IMR-90 (cell line): ENCODE measurements at regions not wholly inside any gene's neighbourhood (a gene's known extent, or its start where the extent isn't known, plus 50 kb on each side); places are given as distances from the start of the nearest gene placed in this dataset.

Source experiments
- POLR2A ChIP-seq: IDR thresholded peaks from 2 replicates; pipeline ENCODE4 v1.6.1; 2012; ENCODE audit warnings: mild to moderate bottlenecking, low read depth, low read length
- RCOR1 ChIP-seq: IDR thresholded peaks from 2 replicates; pipeline ENCODE4 v1.6.1; 2012; ENCODE audit warnings: mild to moderate bottlenecking, low read length, improper control_type of control experiment; ENCODE audit not compliant: insufficient replicate concordance
- TF ChIP-seq, protein P1 (sequence below): conservative IDR thresholded peaks from 2 replicates; pipeline ENCODE4 v1.5.1; 2012; ENCODE audit warnings: mild to moderate bottlenecking, low read depth, low read length, improper control_type of control experiment

DNA sequence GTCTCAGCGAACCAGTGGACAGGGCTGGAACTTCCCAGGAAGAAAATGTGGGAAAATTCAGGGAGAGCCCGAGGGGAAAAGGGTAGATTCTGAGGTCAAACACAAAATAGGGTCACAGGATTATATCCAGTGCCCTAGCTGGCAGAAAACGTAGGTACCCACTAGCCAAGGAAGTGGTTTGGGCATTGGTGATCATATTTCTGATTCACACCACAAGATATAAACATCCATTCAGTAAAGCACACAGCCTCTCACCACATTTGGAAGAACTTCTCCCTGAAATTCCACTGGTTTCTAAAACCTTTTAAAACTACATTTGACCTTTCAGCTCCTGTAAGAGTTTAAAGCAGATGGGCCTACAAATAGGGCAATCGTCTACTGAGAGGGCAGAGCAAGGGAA, 186.9 kb downstream of the TTC32 start:
- TF ChIP-seq, protein P1, sequence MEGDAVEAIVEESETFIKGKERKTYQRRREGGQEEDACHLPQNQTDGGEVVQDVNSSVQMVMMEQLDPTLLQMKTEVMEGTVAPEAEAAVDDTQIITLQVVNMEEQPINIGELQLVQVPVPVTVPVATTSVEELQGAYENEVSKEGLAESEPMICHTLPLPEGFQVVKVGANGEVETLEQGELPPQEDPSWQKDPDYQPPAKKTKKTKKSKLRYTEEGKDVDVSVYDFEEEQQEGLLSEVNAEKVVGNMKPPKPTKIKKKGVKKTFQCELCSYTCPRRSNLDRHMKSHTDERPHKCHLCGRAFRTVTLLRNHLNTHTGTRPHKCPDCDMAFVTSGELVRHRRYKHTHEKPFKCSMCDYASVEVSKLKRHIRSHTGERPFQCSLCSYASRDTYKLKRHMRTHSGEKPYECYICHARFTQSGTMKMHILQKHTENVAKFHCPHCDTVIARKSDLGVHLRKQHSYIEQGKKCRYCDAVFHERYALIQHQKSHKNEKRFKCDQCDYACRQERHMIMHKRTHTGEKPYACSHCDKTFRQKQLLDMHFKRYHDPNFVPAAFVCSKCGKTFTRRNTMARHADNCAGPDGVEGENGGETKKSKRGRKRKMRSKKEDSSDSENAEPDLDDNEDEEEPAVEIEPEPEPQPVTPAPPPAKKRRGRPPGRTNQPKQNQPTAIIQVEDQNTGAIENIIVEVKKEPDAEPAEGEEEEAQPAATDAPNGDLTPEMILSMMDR: no peak
- TF ChIP-seq RCOR1: no peak
- no peak for TF ChIP-seq POLR2A
